ENCODE measurements at regions not wholly inside any gene's neighbourhood (a gene's known extent, or its start where the extent isn't known, plus 50 kb on each side); places are given as distances from the start of the nearest gene placed in this dataset.

DNA sequence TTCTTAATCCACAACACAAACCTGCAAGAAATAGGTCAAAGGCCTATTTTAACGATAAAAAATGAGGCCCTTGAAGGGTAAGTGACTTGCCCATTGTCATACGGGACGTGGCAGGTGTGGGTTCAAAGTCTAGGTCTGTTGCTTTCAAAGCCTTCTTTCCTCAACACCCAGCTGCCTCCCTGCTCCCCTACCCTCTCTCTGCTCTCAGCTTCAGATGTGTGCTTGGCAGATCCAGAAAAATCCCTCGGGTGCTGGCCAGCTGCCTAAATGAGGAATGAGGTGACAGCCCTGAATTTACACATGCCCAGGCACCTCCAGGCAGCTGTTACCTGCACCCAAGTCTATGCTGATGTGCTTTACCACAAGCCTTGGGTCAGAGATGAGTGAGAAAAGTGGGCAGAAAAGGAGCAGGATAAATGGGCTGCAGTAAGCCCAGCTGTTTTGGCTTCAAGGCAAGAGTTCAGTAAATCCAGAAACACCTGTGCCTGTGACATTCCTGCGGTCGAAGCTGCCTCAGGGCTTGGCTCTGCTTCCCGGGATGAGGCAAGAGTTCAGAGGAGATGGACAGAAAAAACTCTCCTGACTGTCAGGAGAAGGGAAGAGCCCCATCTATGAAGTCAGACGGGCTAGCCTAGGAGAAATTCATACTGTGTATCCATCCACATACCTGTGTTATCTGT, 49.9 kb upstream of the LDLRAD3 start:
- CTCF ChIA-PET: interaction anchor here (1.3 kb wide), 1 partner anchor 72 kb away, joined by 4 read pairs; no protein-coding TSS in a partner anchor
- TF ChIP-seq NFRKB (IDR thresholded peaks at IDR 0.05) (no peak), FOXM1 (IDR thresholded peaks at IDR 0.05; ENCODE audit: borderline replicate concordance) (no peak), TARDBP (IDR thresholded peaks at IDR 0.05) (no peak), ZNF384 (IDR thresholded peaks at IDR 0.05) (no peak), BHLHE40 (IDR thresholded peaks at IDR 0.05; ENCODE audit: borderline replicate concordance) (no peak), L3MBTL2 (conservative IDR thresholded peaks at IDR 0.05) (no peak), ARNT (IDR thresholded peaks at IDR 0.05) (no peak), FOXK2 (IDR thresholded peaks at IDR 0.05) (no peak)
- DNase-seq (ENCODE audit: extremely low spot score): no peak
- POLR2A ChIA-PET: no interaction called here

Data from HEK293T (cell line).